Gastroesophageal sphincter (tissue), 3 donors: ENCODE measurements at regions not wholly inside any gene's neighbourhood (a gene's known extent, or its start where the extent isn't known, plus 50 kb on each side); places are given as distances from the start of the nearest gene placed in this dataset.

ENCODE experiments used
- CTCF ChIP-seq, 4 experiments: fragments of 200-600 bp in 2 of 4; fragments of 450-650 bp in 2 of 4; sonication (generic) in 1 of 4; IDR thresholded peaks; one replicate each; pipeline ENCODE4 v1.5.1; 2017 to 2019; ENCODE audit warnings: antibody characterized with exemption in 4 of 4, mild to moderate bottlenecking in 2 of 4, moderate library complexity in 2 of 4
- EP300 ChIP-seq: sonication (generic); formaldehyde crosslinking; IDR thresholded peaks from one replicate; pipeline ENCODE4 v1.6.1; 2017; ENCODE audit warnings: antibody characterized with exemption, mild to moderate bottlenecking
- POLR2AphosphoS5 ChIP-seq: sonication (generic); formaldehyde crosslinking; IDR thresholded peaks from one replicate; pipeline ENCODE4 v1.6.1; 2017; ENCODE audit warnings: antibody characterized with exemption

GRCh38 chr1:221366495-221367110 is 375.3 kb downstream of the DUSP10 start:
- TF ChIP-seq CTCF (IDR thresholded peaks at IDR 0.05) (no peak), POLR2AphosphoS5 (no peak), EP300 (no peak)
